ENCODE measurements at regions not wholly inside any gene's neighbourhood (a gene's known extent, or its start where the extent isn't known, plus 50 kb on each side); places are given as distances from the start of the nearest gene placed in this dataset.

GRCh38 chr4:149296503-149296902 lies 519.1 kb downstream of the IQCM start:
- DNase-seq (ENCODE audit: low read depth) = peak; percentile 59
- in situ Hi-C loops (cut with HindIII; ENCODE audit: low pct_unique_long_range_greater_than_20kb, low sequenced_read_pairs) = no loop called here

DNA sequence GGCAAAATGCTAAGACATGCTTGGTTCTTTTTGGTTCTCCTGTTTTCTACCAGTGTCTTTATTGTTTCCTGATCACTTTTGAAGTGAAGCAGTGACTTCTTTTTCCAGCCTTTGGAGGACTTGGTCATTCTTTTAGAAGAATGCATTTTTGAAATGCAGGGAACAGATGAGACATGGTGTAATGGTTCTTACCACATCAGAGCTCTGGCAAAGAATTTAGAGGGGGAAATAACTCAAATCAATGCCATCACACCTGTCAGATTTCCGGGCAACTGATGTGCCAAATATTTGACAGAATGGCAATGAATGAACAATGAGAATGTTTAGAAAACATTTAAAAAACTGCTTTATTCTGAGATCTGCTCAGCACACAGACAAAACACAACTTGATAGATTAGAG lies 519.6 kb downstream of the IQCM start:
- in situ Hi-C loops (cut with HindIII; ENCODE audit: low pct_unique_long_range_greater_than_20kb, low sequenced_read_pairs) = no loop called here
- peak; percentile 12 for DNase-seq (ENCODE audit: low read depth)

- in situ Hi-C loops (cut with HindIII; ENCODE audit: low pct_unique_long_range_greater_than_20kb, low sequenced_read_pairs) = no loop called here
- no peak for DNase-seq (ENCODE audit: low read depth)
Observed at GRCh38 chr4:149294601-149295000, 521.0 kb downstream of the IQCM start.

- in situ Hi-C loops (cut with HindIII; ENCODE audit: low pct_unique_long_range_greater_than_20kb, low sequenced_read_pairs) = no loop called here
- DNase-seq (ENCODE audit: low read depth) = no peak
Observed at GRCh38 chr4:149293046-149293649, 522.5 kb downstream of the IQCM start.

GRCh38 chr4:149292425-149293007 lies 523.1 kb downstream of the IQCM start:
- DNase-seq (ENCODE audit: low read depth) = no peak
- in situ Hi-C loops (cut with HindIII; ENCODE audit: low pct_unique_long_range_greater_than_20kb, low sequenced_read_pairs) = no loop called here

GRCh38 chr4:149291463-149291862 lies 524.2 kb downstream of the IQCM start:
- in situ Hi-C loops (cut with HindIII; ENCODE audit: low pct_unique_long_range_greater_than_20kb, low sequenced_read_pairs) = no loop called here
- DNase-seq (ENCODE audit: low read depth) = peak; percentile 48

DNA sequence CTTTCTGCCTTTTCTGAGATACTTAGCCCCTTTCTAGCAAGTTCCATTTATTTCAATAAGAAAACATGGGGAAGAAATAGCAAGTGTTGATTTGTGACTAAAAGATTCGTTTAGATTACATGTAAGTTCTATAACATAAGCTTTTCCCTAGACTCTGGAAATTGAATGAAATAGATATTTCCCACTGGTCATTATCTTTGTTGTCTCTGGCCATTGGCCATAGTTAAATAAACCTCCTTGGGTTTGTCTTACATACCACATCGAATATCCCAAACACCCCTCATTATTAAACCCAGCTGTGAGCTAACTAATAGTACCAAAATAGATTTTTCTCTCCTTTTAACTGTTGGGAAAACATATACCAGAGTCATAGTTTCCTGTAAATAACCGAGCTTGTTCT lies 534.8 kb downstream of the IQCM start:
- DNase-seq (ENCODE audit: low read depth) = no peak

DNA sequence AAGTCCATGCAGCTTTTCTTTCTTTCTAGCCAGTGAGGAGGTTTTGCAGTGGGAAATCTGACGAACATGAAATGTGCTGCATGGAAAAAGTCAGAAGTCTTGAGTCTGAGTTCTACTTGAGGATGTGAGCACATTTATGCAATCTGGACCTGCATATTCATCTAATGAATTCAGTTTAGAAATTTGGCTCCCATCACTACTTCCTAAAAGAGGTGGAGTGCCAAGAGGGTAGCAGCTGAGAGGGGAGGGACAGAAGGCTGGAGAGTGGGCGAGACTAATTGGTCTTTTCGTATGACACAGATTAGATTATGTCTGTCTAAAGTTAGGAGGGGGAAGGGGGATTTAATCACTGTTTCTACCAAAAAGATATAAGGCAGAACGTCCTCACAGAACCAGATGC lies 535.9 kb downstream of the IQCM start:
- no peak for DNase-seq (ENCODE audit: low read depth)
- in situ Hi-C loops (cut with HindIII; ENCODE audit: low pct_unique_long_range_greater_than_20kb, low sequenced_read_pairs) = no loop called here

More for the DNA sequence above, 534.8 kb downstream of the IQCM start:
- in situ Hi-C loops (cut with HindIII; ENCODE audit: low pct_unique_long_range_greater_than_20kb, low sequenced_read_pairs) = no loop called here

- no peak for DNase-seq (ENCODE audit: low read depth)
- in situ Hi-C loops (cut with HindIII; ENCODE audit: low pct_unique_long_range_greater_than_20kb, low sequenced_read_pairs) = no loop called here
Observed at GRCh38 chr4:149279331-149279730, 536.3 kb downstream of the IQCM start.

DNA sequence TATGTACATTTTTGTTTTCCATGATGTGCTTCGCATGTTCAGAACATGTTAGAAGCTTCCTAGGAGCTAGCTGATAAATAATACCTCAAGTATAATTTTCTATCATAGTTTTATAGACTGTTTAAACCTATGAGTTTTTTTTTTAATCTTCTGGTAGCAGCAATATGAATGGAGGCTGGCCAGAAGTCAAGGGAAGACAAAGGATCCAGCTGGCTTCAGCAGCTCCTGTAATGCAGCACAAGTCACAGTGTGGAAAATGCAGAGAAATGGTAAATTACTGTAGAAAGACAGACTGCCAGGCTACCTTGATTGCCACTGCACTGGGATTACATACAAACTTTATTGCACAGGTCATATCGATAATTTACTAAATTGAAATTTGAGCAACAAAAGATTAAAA lies 537.9 kb downstream of the IQCM start:
- DNase-seq (ENCODE audit: low read depth) = no peak
- in situ Hi-C loops (cut with HindIII; ENCODE audit: low pct_unique_long_range_greater_than_20kb, low sequenced_read_pairs) = no loop called here

- in situ Hi-C loops (cut with HindIII; ENCODE audit: low pct_unique_long_range_greater_than_20kb, low sequenced_read_pairs) = no loop called here
- DNase-seq (ENCODE audit: low read depth) = no peak
Observed at GRCh38 chr4:149269835-149270234, 545.8 kb downstream of the IQCM start.

DNA sequence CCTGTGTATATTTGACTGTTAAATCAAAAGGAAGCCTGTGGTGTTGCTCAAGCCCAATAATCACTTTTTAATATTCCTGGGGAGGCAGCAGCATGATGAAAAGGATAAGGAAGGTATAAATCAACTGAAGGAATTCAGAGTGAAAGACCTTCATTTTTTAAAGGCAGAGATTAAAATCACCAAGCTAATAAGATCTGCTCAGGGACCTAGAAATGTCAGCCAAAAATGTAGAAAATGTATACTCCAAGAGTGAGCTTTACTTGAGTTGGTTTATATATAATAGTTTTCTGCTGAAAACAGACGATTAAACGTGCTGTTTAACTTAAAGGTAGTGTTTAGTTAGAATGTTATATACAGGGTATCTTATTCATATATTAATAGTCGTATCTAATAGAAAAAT lies 549.3 kb downstream of the IQCM start:
- in situ Hi-C loops (cut with HindIII; ENCODE audit: low pct_unique_long_range_greater_than_20kb, low sequenced_read_pairs) = no loop called here
- no peak for DNase-seq (ENCODE audit: low read depth)

GRCh38 chr4:149265645-149266044 lies 550.0 kb downstream of the IQCM start:
- DNase-seq (ENCODE audit: low read depth) = no peak
- in situ Hi-C loops (cut with HindIII; ENCODE audit: low pct_unique_long_range_greater_than_20kb, low sequenced_read_pairs) = no loop called here

DNA sequence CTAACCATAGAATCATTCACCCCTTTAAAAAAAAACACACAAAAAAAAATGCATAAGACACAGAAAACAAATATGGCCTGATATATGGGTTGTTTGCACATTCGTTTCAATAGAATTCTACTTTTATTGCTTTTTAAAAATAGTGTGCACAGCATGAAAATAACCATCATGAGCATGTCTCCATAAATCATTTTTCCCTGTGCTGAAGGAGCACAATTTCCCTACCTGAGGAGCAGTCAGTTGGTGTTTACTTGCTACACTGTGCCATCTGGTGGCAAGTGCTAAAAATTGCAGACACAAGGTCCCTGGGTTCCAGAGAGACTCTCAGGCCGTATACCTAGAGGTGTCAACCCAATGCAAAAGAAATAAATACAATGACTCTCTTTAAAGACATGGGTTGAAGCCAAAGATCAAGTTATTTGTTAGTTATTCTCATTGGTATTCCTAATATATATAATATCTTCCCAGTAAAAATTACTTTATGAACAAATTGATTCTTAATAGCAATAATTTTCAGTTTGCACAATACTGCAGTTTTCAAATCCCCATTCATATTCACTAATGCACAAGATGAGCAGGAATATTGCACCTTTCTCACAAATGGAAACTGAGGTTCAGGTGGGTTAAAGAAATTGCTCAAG lies 551.4 kb downstream of the IQCM start:
- DNase-seq (ENCODE audit: low read depth) = peak; percentile 41
- in situ Hi-C loops (cut with HindIII; ENCODE audit: low pct_unique_long_range_greater_than_20kb, low sequenced_read_pairs) = no loop called here

GRCh38 chr4:149248191-149248764 lies 567.4 kb downstream of the IQCM start:
- DNase-seq (ENCODE audit: low read depth) = no peak
- in situ Hi-C loops (cut with HindIII; ENCODE audit: low pct_unique_long_range_greater_than_20kb, low sequenced_read_pairs) = no loop called here

GRCh38 chr4:149247164-149247563 lies 568.5 kb downstream of the IQCM start:
- in situ Hi-C loops (cut with HindIII; ENCODE audit: low pct_unique_long_range_greater_than_20kb, low sequenced_read_pairs) = no loop called here
- no peak for DNase-seq (ENCODE audit: low read depth)

- in situ Hi-C loops (cut with HindIII; ENCODE audit: low pct_unique_long_range_greater_than_20kb, low sequenced_read_pairs) = no loop called here
Observed at GRCh38 chr4:149245333-149245732, 570.3 kb downstream of the IQCM start.

GRCh38 chr4:149238097-149238496 lies 577.5 kb downstream of the IQCM start:
- in situ Hi-C loops (cut with HindIII; ENCODE audit: low pct_unique_long_range_greater_than_20kb, low sequenced_read_pairs) = no loop called here

More at GRCh38 chr4:149245333-149245732, 570.3 kb downstream of the IQCM start:
- no peak for DNase-seq (ENCODE audit: low read depth)

DNA sequence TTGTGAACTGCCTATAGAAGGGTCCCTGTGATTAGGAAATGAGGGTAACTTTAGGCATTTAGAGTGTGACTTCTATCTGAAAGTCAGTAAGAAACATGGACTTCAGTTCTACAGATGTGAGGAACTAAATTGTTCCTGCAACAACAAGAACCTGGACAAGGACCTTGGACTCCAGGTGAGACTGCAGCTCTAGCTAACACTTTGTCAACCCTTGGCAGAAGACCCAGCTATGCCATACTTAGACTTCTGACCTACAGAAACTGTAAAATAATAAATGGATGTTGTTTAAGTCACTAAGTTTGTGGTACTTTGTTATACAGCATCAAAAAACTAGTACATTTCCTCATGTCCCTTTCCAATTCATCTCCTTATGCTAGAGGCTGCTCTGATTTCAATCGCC lies 580.8 kb downstream of the IQCM start:
- DNase-seq (ENCODE audit: low read depth) = no peak
- in situ Hi-C loops (cut with HindIII; ENCODE audit: low pct_unique_long_range_greater_than_20kb, low sequenced_read_pairs) = no loop called here

More at GRCh38 chr4:149238097-149238496, 577.5 kb downstream of the IQCM start:
- no peak for DNase-seq (ENCODE audit: low read depth)
